ENCODE measurements at regions not wholly inside any gene's neighbourhood (a gene's known extent, or its start where the extent isn't known, plus 50 kb on each side); places are given as distances from the start of the nearest gene placed in this dataset.

DNA sequence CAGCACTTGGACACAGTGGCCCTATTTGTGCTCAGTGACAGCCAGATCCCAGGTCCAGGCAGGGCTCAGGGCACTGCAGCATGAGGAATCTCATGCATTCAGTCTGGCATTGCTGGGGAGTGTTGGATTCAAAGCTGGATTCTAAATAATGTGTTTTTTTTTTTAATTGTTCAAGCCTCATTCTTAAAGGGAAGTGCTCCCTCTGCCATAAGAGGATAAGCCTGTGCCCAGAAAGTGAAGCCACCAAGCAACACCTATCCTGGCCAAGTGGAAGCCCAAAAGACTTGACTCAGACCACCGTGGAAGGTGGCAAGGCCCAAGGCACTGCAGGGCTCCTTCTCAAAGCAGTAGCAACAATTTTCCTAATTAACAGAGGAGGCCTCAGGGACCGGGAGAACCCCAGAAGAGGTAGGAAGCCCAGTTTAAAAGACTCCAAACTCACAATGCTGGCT lies 135.6 kb downstream of the ACTL7B start:
- no peak for TF ChIP-seq POLR2A (IDR thresholded peaks at IDR 0.05)
- TF ChIP-seq, protein P1, sequence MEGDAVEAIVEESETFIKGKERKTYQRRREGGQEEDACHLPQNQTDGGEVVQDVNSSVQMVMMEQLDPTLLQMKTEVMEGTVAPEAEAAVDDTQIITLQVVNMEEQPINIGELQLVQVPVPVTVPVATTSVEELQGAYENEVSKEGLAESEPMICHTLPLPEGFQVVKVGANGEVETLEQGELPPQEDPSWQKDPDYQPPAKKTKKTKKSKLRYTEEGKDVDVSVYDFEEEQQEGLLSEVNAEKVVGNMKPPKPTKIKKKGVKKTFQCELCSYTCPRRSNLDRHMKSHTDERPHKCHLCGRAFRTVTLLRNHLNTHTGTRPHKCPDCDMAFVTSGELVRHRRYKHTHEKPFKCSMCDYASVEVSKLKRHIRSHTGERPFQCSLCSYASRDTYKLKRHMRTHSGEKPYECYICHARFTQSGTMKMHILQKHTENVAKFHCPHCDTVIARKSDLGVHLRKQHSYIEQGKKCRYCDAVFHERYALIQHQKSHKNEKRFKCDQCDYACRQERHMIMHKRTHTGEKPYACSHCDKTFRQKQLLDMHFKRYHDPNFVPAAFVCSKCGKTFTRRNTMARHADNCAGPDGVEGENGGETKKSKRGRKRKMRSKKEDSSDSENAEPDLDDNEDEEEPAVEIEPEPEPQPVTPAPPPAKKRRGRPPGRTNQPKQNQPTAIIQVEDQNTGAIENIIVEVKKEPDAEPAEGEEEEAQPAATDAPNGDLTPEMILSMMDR (IDR thresholded peaks at IDR 0.05) = no peak
